Stomach (tissue), 4 donors: ENCODE measurements at regions not wholly inside any gene's neighbourhood (a gene's known extent, or its start where the extent isn't known, plus 50 kb on each side); places are given as distances from the start of the nearest gene placed in this dataset.

Experiments
- EP300 ChIP-seq: sonication (generic); formaldehyde crosslinking; IDR thresholded peaks from one replicate; pipeline ENCODE4 v1.6.1; 2017; ENCODE audit warnings: antibody characterized with exemption
- POLR2A ChIP-seq, 4 donors: fragments of 450-650 bp; IDR thresholded peaks; one replicate each; pipeline ENCODE4 v1.6.1; 2016; ENCODE audit warnings: antibody characterized with exemption in 4 of 4, control low read depth in 2 of 4, mild to moderate bottlenecking in 1 of 4, moderate library complexity in 1 of 4
- POLR2AphosphoS5 ChIP-seq, 3 donors: sonication (generic); formaldehyde crosslinking; IDR thresholded peaks; one replicate each; pipeline ENCODE4 v1.6.1; 2016; ENCODE audit warnings: antibody characterized with exemption in 3 of 3
- TF ChIP-seq, protein P1 (sequence below), 7 experiments: fragments of 450-650 bp in 4 of 7; fragments of 200-600 bp in 3 of 7; sonication (generic) in 3 of 7; IDR thresholded peaks; one replicate each; pipeline ENCODE4 v1.5.1; 2016 to 2019; ENCODE audit warnings: antibody characterized with exemption in 7 of 7, control low read depth in 2 of 7, mild to moderate bottlenecking in 1 of 7

DNA sequence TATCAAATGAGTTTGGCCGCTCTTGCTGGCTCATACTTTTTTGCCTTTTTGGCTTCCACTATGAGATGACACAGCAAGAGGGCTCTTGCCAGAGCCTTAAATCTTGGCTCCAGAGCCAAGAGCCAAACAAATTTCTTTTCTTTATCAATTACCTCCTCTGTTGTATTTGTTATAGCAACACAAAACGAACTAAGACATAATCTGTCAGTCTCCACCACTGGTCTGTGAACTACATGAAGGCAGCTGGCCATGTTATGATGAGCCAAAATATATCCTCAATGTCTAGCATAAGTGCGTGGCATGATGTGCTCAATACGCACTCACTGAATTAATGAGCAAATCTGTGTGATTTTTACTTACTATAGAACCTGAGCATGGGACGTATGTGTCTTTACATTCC is 220.0 kb upstream of the ZNF217 start:
- no peak for TF ChIP-seq POLR2A (IDR thresholded peaks at IDR 0.05)
- TF ChIP-seq, protein P1, sequence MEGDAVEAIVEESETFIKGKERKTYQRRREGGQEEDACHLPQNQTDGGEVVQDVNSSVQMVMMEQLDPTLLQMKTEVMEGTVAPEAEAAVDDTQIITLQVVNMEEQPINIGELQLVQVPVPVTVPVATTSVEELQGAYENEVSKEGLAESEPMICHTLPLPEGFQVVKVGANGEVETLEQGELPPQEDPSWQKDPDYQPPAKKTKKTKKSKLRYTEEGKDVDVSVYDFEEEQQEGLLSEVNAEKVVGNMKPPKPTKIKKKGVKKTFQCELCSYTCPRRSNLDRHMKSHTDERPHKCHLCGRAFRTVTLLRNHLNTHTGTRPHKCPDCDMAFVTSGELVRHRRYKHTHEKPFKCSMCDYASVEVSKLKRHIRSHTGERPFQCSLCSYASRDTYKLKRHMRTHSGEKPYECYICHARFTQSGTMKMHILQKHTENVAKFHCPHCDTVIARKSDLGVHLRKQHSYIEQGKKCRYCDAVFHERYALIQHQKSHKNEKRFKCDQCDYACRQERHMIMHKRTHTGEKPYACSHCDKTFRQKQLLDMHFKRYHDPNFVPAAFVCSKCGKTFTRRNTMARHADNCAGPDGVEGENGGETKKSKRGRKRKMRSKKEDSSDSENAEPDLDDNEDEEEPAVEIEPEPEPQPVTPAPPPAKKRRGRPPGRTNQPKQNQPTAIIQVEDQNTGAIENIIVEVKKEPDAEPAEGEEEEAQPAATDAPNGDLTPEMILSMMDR (IDR thresholded peaks at IDR 0.05) = no peak
- no peak for TF ChIP-seq POLR2AphosphoS5 (IDR thresholded peaks at IDR 0.05)
- no peak for TF ChIP-seq EP300
